B cell (primary cell): ENCODE measurements at regions not wholly inside any gene's neighbourhood (a gene's known extent, or its start where the extent isn't known, plus 50 kb on each side); places are given as distances from the start of the nearest gene placed in this dataset.

ENCODE experiments used
- CTCF ChIP-seq: fragments of 200-600 bp; IDR thresholded peaks from one replicate; pipeline ENCODE4 v1.8.0; 2022; ENCODE audit warnings: antibody characterized with exemption, mild to moderate bottlenecking
- EZH2 ChIP-seq: IDR thresholded peaks from 2 replicates; pipeline ENCODE4 v1.6.1; 2012; ENCODE audit warnings: borderline replicate concordance, low read depth, mild to moderate bottlenecking, moderate library complexity, low read length; ENCODE audit not compliant: insufficient read depth, poor library complexity, severe bottlenecking

- TF ChIP-seq CTCF: no peak
- no peak for TF ChIP-seq EZH2
Observed at GRCh38 chr11:32173977-32174376, 83.1 kb downstream of the RCN1 start.
